Upper lobe of left lung (tissue), 4 donors: ENCODE measurements at regions not wholly inside any gene's neighbourhood (a gene's known extent, or its start where the extent isn't known, plus 50 kb on each side); places are given as distances from the start of the nearest gene placed in this dataset.

Source experiments
- CTCF ChIP-seq, 6 experiments: fragments of 450-650 bp in 4 of 6; fragments of 200-600 bp in 2 of 6; sonication (generic) in 2 of 6; IDR thresholded peaks; one replicate each; pipeline ENCODE4 v1.5.1; 2016 to 2019; ENCODE audit warnings: antibody characterized with exemption in 6 of 6
- POLR2A ChIP-seq, 4 donors: fragments of 450-650 bp; IDR thresholded peaks; one replicate each; pipeline ENCODE4 v1.5.1; 2016 to 2017; ENCODE audit warnings: antibody characterized with exemption in 4 of 4, mild to moderate bottlenecking in 2 of 4
- POLR2AphosphoS5 ChIP-seq, 2 donors: sonication (generic); formaldehyde crosslinking; IDR thresholded peaks; one replicate each; pipeline ENCODE4 v1.5.1; 2017; ENCODE audit warnings: antibody characterized with exemption in 2 of 2

GRCh38 chr3:15887261-15887660 is 89.5 kb upstream of the ANKRD28 start:
- TF ChIP-seq CTCF (IDR thresholded peaks at IDR 0.05) (no peak), POLR2A (IDR thresholded peaks at IDR 0.05) (no peak), POLR2AphosphoS5 (IDR thresholded peaks at IDR 0.05) (no peak)
